ENCODE measurements at regions not wholly inside any gene's neighbourhood (a gene's known extent, or its start where the extent isn't known, plus 50 kb on each side); places are given as distances from the start of the nearest gene placed in this dataset.

DNA sequence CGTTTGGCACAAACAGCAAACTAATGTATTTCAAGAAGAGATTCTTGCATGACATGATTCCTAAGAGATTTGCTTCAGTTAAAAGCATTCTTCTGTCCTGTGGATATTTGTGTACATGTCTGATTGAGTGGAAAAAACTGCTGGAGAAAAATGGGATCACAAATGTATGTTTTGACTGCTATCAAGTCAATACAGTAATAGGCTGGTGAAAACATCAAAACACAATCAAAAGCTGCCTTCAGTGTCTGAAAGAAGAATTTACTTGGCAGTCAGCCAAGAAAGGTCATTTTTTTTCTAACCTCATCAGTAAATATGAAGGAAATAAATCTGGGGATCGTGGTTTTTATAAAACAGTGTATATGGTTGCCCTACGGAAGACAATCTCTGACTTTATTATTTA is 1214.8 kb downstream of the NSUN3 start:
- TF ChIP-seq, protein P1, sequence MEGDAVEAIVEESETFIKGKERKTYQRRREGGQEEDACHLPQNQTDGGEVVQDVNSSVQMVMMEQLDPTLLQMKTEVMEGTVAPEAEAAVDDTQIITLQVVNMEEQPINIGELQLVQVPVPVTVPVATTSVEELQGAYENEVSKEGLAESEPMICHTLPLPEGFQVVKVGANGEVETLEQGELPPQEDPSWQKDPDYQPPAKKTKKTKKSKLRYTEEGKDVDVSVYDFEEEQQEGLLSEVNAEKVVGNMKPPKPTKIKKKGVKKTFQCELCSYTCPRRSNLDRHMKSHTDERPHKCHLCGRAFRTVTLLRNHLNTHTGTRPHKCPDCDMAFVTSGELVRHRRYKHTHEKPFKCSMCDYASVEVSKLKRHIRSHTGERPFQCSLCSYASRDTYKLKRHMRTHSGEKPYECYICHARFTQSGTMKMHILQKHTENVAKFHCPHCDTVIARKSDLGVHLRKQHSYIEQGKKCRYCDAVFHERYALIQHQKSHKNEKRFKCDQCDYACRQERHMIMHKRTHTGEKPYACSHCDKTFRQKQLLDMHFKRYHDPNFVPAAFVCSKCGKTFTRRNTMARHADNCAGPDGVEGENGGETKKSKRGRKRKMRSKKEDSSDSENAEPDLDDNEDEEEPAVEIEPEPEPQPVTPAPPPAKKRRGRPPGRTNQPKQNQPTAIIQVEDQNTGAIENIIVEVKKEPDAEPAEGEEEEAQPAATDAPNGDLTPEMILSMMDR (IDR thresholded peaks at IDR 0.05): no peak
- no peak for TF ChIP-seq EZH2 (IDR thresholded peaks at IDR 0.05; ENCODE audit: borderline replicate concordance, insufficient read depth, low read depth, low read length, poor library complexity, severe bottlenecking)

All from B cell (primary cell).